Endodermal cell (in vitro differentiated cells): ENCODE measurements at regions not wholly inside any gene's neighbourhood (a gene's known extent, or its start where the extent isn't known, plus 50 kb on each side); places are given as distances from the start of the nearest gene placed in this dataset.

ENCODE experiments used
- DNase-seq: peaks from one replicate; pipeline ENCODE4 v3.0.0-alpha.2; 2017
- H3K27ac ChIP-seq: 2 replicates; pipeline ENCODE4 v1.5.1; 2013; ENCODE audit warnings: mild to moderate bottlenecking, low read depth, low read length, moderate library complexity
- H3K27me3 ChIP-seq: 2 replicates; pipeline ENCODE4 v1.6.1; 2013; ENCODE audit warnings: mild to moderate bottlenecking, low read length, moderate library complexity; ENCODE audit not compliant: insufficient read depth, control insufficient read depth, poor library complexity, severe bottlenecking
- H3K36me3 ChIP-seq: 2 replicates; pipeline ENCODE4 v1.7.0; 2013; ENCODE audit warnings: mild to moderate bottlenecking, low read length, moderate library complexity; ENCODE audit not compliant: control insufficient read depth, insufficient read depth
- H3K4me1 ChIP-seq: one replicate; pipeline ENCODE4 v1.7.0; 2013; ENCODE audit warnings: low read length; ENCODE audit not compliant: control insufficient read depth, insufficient read depth
- H3K4me3 ChIP-seq: 2 replicates; pipeline ENCODE4 v1.5.1; 2013; ENCODE audit warnings: mild to moderate bottlenecking, low read length, moderate library complexity
- H3K9ac ChIP-seq: 2 replicates; pipeline ENCODE4 v1.6.1; 2013; ENCODE audit warnings: mild to moderate bottlenecking, low read length, moderate library complexity; ENCODE audit not compliant: poor library complexity, severe bottlenecking; ENCODE audit errors: extremely low read depth
- H3K9me3 ChIP-seq: 2 replicates; pipeline ENCODE4 v1.6.1; 2013; ENCODE audit warnings: mild to moderate bottlenecking, low read length, moderate library complexity; ENCODE audit not compliant: control insufficient read depth
- H3K27ac Mint-ChIP-seq: 2 replicates; pipeline ENCODE4 v1.8.0; 2020; ENCODE audit warnings: mixed read lengths
- H3K27me3 Mint-ChIP-seq: 2 replicates; pipeline ENCODE4 v1.8.0; 2021; ENCODE audit warnings: mild to moderate bottlenecking, mixed read lengths; ENCODE audit not compliant: insufficient read depth
- H3K36me3 Mint-ChIP-seq: 2 replicates; pipeline ENCODE4 v1.8.0; 2020; ENCODE audit warnings: low read depth, mixed read lengths
- H3K4me1 Mint-ChIP-seq: 2 replicates; pipeline ENCODE4 v1.8.0; 2020; ENCODE audit warnings: mixed read lengths
- H3K4me3 Mint-ChIP-seq: 2 replicates; pipeline ENCODE4 v1.8.0; 2020; ENCODE audit warnings: mild to moderate bottlenecking, moderate library complexity, mixed read lengths
- H3K9me3 Mint-ChIP-seq: 2 replicates; pipeline ENCODE4 v1.8.0; 2020; ENCODE audit warnings: mild to moderate bottlenecking, mixed read lengths
- WGBS, 2 experiments: methylation state at CpG; one replicate each; pipeline versions ENCODE4 v1.1.5 to v1.1.7; 2013; ENCODE audit warnings: missing lambda C conversion rate in 2 of 2, mixed read lengths in 1 of 2; ENCODE audit not compliant: insufficient coverage in 1 of 2, insufficient read length in 1 of 2; 5-methylcytosine and 5-hydroxymethylcytosine counted together
- TF ChIP-seq, protein P1 (sequence below): fragments of 200-600 bp; sonication (generic); conservative IDR thresholded peaks from 2 replicates; pipeline ENCODE4 v1.5.0; 2021; ENCODE audit warnings: antibody characterized with exemption, mild to moderate bottlenecking

DNA sequence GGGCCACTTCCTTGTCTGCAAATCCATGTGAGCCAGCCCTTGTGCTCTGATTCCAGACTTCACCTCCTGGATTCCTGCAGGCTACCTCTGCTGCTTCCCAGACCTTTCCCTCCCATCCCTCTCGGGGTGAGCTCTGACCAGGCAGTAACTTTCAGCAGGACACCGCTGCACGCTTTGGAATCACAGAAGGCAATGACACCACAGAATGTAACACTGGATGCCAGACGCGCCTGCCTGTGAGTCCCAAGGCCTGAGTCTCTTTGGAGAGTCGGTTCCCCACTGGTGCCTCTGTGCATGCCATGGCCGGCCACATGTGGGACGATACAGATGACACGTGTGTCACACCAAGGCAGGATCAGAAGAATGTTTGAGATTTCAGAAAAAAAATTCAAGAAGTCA is 89.7 kb upstream of the ERRFI1 start:
- H3K4me1 Mint-ChIP-seq = peaks cover 36% of the 10 kb centered on the region
- Histone ChIP-seq H3K9ac (no peak overlapping the region), H3K4me1 (peaks cover 4% of the 10 kb centered on the region)

DNA sequence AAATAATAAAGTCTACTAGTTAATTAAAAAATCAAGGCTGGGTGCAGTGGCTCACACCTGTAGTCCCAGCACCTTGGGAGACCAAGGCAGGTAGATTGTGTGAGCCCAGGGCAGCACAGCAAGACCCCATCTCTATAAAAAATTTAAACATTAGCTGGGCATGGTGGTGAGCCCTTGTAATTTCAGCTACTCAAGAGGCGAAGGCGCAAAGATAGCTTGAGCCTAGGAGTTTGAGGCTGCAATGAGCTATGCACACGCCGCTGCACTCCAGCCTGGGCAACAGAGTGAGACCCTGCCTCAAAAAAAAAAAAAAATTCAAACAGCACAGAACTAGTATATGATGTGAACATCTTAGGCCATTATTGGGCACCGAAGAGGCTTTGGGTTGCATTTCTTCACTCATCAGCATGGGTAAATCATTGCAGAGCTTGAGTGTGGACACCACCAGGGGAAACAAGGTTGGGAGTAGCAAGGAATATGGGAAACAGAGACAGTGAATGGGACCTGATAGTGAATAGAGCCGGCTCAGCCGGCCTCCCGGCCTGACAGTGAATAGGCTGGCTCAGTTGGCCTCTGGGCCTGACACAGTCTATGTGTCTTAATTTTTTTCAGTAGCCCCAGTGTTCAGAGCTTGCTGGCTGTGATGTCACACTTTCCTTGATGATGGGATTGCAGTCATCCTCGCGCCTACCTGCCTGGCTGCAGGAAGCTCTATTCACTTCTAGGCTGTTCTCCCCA is 89.1 kb upstream of the ERRFI1 start:
- Mint-ChIP-seq H3K36me3 (peaks cover under 1% of the 10 kb centered on the region), H3K4me3 (no peak overlapping the region), H3K4me1 (peaks cover 33% of the 10 kb centered on the region), H3K27ac (no peak overlapping the region), H3K27me3 (no peaks in the 10 kb centered on the region), H3K9me3 (peaks cover 7% of the 10 kb centered on the region)
- no peaks in the 10 kb centered on the region for H3K27me3 ChIP-seq
- TF ChIP-seq, protein P1, sequence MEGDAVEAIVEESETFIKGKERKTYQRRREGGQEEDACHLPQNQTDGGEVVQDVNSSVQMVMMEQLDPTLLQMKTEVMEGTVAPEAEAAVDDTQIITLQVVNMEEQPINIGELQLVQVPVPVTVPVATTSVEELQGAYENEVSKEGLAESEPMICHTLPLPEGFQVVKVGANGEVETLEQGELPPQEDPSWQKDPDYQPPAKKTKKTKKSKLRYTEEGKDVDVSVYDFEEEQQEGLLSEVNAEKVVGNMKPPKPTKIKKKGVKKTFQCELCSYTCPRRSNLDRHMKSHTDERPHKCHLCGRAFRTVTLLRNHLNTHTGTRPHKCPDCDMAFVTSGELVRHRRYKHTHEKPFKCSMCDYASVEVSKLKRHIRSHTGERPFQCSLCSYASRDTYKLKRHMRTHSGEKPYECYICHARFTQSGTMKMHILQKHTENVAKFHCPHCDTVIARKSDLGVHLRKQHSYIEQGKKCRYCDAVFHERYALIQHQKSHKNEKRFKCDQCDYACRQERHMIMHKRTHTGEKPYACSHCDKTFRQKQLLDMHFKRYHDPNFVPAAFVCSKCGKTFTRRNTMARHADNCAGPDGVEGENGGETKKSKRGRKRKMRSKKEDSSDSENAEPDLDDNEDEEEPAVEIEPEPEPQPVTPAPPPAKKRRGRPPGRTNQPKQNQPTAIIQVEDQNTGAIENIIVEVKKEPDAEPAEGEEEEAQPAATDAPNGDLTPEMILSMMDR = no peak
- 92 to 96% methylated on average over 6 to 10 of the region's 10 CpGs for WGBS, 2 experiments
- no peak overlapping the region for H3K4me3 ChIP-seq
- DNase-seq = no peak
- H3K9ac ChIP-seq = no peak overlapping the region
- H3K27ac ChIP-seq = no peak overlapping the region
- no peaks in the 10 kb centered on the region for H3K36me3 ChIP-seq
- H3K4me1 ChIP-seq = no peaks in the 10 kb centered on the region
- H3K9me3 ChIP-seq = peaks cover 9% of the 10 kb centered on the region

More for the DNA sequence above, 89.7 kb upstream of the ERRFI1 start:
- no peak for DNase-seq
- Mint-ChIP-seq H3K9me3 (peaks cover 2% of the 10 kb centered on the region), H3K4me3 (no peak overlapping the region), H3K27ac (peak overlapping the region; percentile 28), H3K36me3 (no peaks in the 10 kb centered on the region), H3K27me3 (no peaks in the 10 kb centered on the region)
- TF ChIP-seq, protein P1 = no peak
- Histone ChIP-seq H3K36me3 (no peaks in the 10 kb centered on the region), H3K4me3 (no peak overlapping the region), H3K9me3 (peaks cover 3% of the 10 kb centered on the region), H3K27ac (no peak overlapping the region), H3K27me3 (no peaks in the 10 kb centered on the region)
- 93 to 98% methylated on average over 6 to 9 of the region's 9 CpGs for WGBS, 2 experiments

DNA sequence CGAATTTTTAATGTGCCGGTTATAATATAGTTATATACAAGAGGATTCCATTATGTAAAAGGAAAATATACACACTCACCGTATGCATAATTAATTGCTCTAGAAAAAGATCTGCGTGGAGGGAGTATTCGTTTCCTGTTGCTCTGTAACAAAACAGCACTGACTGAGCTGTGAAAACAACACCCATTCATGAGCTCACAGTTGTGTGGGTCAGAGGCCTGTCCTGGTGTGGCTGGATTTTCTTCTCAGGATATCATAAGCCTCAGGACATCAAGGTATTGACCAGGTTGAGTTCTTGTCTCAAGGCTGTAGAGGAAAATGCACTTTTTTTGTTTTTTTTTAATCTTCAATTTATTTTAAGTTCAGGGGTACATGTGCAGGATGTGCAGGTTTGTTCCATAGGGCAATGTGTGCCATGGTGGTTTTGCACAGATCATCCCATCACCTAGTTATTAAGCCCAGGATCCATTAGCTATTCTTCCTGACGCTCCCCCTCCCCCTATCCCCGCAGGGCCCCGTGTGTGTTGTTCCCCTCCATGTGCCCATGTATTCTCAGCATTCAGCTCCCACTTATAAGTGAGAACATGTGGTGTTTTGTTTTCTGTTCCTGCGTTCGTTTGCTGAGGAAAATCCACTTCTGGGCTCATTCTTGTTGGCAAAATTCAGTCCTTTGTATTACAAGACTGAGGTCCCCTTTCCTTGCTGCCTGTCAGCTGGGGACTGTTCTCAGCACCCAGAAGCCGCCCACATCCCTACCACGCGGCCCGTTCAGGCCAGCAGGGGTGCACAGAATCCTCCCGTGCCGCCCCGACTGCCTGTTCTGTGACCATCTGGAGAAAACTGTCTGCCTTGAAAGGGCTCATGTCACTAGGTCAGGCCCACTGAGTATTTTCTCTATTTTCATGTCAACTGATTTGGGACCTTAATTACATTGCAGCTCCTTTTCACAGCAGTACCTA is 87.4 kb upstream of the ERRFI1 start:
- no peak overlapping the region for H3K4me3 ChIP-seq
- H3K27ac ChIP-seq = peak overlapping the region; percentile 28
- Mint-ChIP-seq H3K9me3 (peaks cover 17% of the 10 kb centered on the region), H3K4me3 (no peak overlapping the region), H3K27me3 (no peaks in the 10 kb centered on the region), H3K4me1 (peaks cover 34% of the 10 kb centered on the region), H3K27ac (peak overlapping the region; percentile 13), H3K36me3 (peaks cover 1% of the 10 kb centered on the region)
- TF ChIP-seq, protein P1 = peak; percentile 13
- no peak overlapping the region for H3K9ac ChIP-seq
- WGBS, 2 experiments = 72 to 76% methylated on average over 13 to 15 of the region's 17 CpGs
- no peaks in the 10 kb centered on the region for H3K36me3 ChIP-seq
- H3K9me3 ChIP-seq = peaks cover 22% of the 10 kb centered on the region
- H3K27me3 ChIP-seq = no peaks in the 10 kb centered on the region
- no peak for DNase-seq
- no peaks in the 10 kb centered on the region for H3K4me1 ChIP-seq
